MG63 (cell line): ENCODE measurements at regions not wholly inside any gene's neighbourhood (a gene's known extent, or its start where the extent isn't known, plus 50 kb on each side); places are given as distances from the start of the nearest gene placed in this dataset.
A peak's percentile ranks its signal among the peaks of the same experiment; 100 is the strongest.

Experiments
- DNase-seq: peaks from one replicate; pipeline ENCODE4 v3.0.0-alpha.2; 2020
- H3K27me3 ChIP-seq: fragments of 250-450 bp; sonication (Bioruptor Pico); 2 replicates; pipeline ENCODE4 v1.5.1; 2020; ENCODE audit warnings: mild to moderate bottlenecking, moderate library complexity
- H3K36me3 ChIP-seq: fragments of 250-450 bp; sonication (Bioruptor Pico); 2 replicates; pipeline ENCODE4 v1.5.1; 2020; ENCODE audit warnings: mild to moderate bottlenecking, moderate library complexity
- H3K4me3 ChIP-seq: fragments of 250-450 bp; sonication (Bioruptor Pico); 2 replicates; pipeline ENCODE4 v1.5.1; 2020; ENCODE audit warnings: mild to moderate bottlenecking, moderate library complexity
- H3K9me3 ChIP-seq: fragments of 250-450 bp; sonication (Bioruptor Pico); 2 replicates; pipeline ENCODE4 v1.5.1; 2020; ENCODE audit warnings: mild to moderate bottlenecking, moderate library complexity

GRCh38 chr14:85391455-85391854, 138.5 kb upstream of the FLRT2 start:
- Histone ChIP-seq H3K4me3 (no peak overlapping the region), H3K36me3 (no peaks in the 10 kb centered on the region), H3K27me3 (no peaks in the 10 kb centered on the region), H3K9me3 (no peaks in the 10 kb centered on the region)
- no peak for DNase-seq

- Histone ChIP-seq H3K27me3 (no peaks in the 10 kb centered on the region), H3K36me3 (no peaks in the 10 kb centered on the region), H3K4me3 (no peak overlapping the region), H3K9me3 (no peaks in the 10 kb centered on the region)
- DNase-seq, result no peak
Measured at GRCh38 chr14:85391892-85392291, 138.1 kb upstream of the FLRT2 start.

- no peaks in the 10 kb centered on the region for H3K9me3 ChIP-seq
- no peak overlapping the region for H3K4me3 ChIP-seq
- H3K27me3 ChIP-seq, result no peaks in the 10 kb centered on the region
- no peak for DNase-seq
- no peaks in the 10 kb centered on the region for H3K36me3 ChIP-seq
Measured at GRCh38 chr14:85399186-85399585, 130.8 kb upstream of the FLRT2 start.

- Histone ChIP-seq H3K36me3 (no peaks in the 10 kb centered on the region), H3K27me3 (no peaks in the 10 kb centered on the region), H3K9me3 (no peaks in the 10 kb centered on the region), H3K4me3 (no peak overlapping the region)
- DNase-seq, result no peak
Measured at GRCh38 chr14:85400678-85401077, 129.3 kb upstream of the FLRT2 start.

DNA sequence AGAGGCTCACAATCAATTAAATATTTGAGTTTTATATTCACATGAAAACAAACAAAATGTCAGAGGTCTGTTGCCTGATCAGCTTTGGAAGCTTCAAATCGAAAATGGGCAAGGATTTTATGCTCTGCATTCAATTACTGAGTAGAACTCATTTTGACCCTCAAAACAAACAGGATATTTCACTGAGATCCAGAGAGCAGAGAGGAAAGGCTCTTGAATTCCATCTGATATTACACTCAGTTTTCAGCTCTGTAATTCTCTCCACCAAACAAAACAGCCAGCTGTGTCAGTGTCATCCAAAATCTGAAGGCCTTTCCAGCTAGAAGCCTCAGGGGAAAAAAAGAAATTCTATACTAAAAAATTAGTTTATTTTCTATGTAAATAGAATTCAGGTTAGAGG, 128.6 kb upstream of the FLRT2 start:
- no peak overlapping the region for H3K4me3 ChIP-seq
- no peaks in the 10 kb centered on the region for H3K9me3 ChIP-seq
- no peaks in the 10 kb centered on the region for H3K27me3 ChIP-seq
- no peaks in the 10 kb centered on the region for H3K36me3 ChIP-seq
- DNase-seq, result no peak

- Histone ChIP-seq H3K27me3 (no peaks in the 10 kb centered on the region), H3K9me3 (no peaks in the 10 kb centered on the region), H3K36me3 (no peaks in the 10 kb centered on the region), H3K4me3 (no peak overlapping the region)
- no peak for DNase-seq
Measured at GRCh38 chr14:85402569-85403162, 127.3 kb upstream of the FLRT2 start.

DNA sequence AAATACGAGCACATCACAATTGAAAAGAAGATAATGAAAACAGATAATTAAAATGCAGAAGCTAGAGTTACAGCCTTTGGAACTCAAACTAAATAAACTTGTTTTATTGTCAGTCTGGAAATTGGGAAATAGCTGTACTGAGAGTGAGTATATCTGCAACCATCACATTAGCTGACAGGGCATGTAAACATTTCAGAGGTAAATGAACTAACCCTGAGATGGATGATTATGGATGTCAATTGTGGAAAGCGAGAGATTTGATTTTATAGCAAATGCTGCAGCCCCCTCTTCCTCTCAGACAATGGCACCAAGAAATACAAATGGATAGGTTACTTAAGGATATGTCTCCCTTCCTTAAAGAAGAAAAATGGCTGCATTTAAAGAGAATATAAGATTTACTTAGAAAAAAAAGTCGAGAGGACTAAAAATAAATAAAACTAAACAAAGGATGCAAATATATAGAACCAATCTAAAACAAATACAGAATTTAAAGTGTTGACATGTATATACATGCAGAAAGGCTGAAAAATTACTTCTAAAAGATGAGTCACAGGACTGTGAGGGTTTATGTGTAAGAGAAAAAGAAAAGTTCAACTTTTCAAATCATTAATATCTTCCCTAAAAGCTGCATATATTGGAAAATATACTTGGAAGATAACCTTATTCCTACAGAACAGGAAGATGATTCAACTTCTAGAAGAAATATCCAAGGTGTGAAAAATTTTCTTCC, 120.3 kb upstream of the FLRT2 start:
- H3K9me3 ChIP-seq, result no peaks in the 10 kb centered on the region
- H3K27me3 ChIP-seq, result no peaks in the 10 kb centered on the region
- DNase-seq, result no peak
- H3K4me3 ChIP-seq, result no peak overlapping the region
- H3K36me3 ChIP-seq, result no peaks in the 10 kb centered on the region

DNA sequence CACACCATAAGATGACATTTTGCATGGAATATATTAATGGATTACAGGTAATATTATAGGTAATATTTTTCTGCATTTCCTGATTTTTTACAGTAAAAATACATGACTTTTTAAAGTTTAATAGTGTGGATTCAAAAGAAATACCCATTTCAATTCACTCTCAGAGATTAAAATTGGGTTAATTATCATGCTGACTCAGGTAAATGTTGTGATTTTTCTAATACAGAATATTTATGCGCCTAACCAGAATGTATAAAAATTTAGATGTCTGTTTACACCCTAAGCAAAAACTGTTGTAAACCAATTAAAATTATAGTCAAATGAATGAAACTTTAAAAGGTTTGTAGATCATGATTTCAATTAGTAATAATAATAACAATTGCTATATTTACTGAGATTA, 117.2 kb upstream of the FLRT2 start:
- Histone ChIP-seq H3K36me3 (no peaks in the 10 kb centered on the region), H3K27me3 (no peaks in the 10 kb centered on the region), H3K9me3 (no peaks in the 10 kb centered on the region), H3K4me3 (no peak overlapping the region)
- DNase-seq, result no peak

DNA sequence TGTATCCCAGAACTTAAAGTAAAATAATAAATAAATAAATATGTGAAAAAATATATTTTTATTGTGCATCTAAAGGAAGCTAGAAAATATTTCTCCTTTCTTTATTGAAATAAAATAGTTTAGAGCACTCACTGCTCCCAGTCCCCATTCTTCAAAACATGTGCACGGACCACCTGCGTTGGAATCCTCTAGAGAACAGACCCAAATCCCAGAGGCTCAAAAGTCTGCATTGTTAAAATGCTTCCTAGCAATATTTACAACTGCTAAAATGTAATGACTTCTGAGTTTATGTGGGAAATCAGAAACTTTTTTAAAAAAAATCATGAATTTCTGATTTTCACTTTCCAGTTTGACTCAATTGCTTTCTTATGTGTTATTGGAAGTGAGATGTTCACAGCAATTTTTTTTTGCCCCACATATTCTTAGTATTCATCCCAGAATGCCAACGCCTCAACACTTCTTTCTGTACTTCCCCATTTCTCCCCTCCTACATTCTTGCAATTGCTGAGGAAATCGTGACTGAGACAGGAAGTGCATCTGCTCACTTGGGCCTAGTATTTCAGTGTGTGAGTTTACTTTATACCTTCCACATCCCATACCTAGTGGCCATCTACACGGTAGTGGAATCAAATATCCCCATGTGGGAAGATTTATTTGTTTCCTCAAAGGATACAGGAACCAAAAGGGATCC, 116.0 kb upstream of the FLRT2 start:
- no peak for DNase-seq
- H3K36me3 ChIP-seq, result no peaks in the 10 kb centered on the region
- no peaks in the 10 kb centered on the region for H3K9me3 ChIP-seq
- no peaks in the 10 kb centered on the region for H3K27me3 ChIP-seq
- no peak overlapping the region for H3K4me3 ChIP-seq

DNA sequence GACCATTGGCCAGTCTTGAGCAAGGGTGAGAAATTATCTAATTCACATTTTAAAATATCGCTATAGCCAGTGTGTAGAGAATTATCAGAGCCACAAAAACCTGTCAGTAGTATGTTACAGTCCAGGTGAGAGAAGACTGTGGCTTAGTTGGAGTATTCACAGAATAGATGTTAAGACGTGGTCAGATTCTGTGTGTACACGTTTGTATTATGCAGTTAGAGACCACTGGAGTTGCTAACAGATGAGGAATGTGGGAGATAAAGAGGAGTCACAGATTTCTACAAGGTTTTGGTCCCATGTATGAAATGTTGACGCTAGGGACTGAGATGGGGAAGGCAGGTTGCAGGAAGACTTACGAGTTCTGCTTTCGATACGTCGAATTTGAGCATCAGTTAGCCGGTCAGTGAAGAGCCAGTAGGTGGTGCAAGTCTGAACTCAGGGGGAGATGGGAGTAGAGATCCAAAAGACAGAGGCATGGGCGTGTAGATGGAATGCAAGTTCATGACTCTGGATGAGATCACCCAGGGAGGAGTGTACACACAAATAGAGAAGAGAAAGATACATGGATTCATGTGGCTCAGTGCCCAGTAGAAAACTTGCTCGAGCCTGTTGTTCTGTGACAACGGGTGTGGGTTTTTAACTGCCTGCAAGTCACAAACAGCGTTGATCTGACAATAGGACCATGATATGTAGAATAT, 114.8 kb upstream of the FLRT2 start:
- no peaks in the 10 kb centered on the region for H3K27me3 ChIP-seq
- no peaks in the 10 kb centered on the region for H3K9me3 ChIP-seq
- H3K4me3 ChIP-seq, result no peak overlapping the region
- peak; percentile 78 for DNase-seq
- H3K36me3 ChIP-seq, result no peaks in the 10 kb centered on the region

DNA sequence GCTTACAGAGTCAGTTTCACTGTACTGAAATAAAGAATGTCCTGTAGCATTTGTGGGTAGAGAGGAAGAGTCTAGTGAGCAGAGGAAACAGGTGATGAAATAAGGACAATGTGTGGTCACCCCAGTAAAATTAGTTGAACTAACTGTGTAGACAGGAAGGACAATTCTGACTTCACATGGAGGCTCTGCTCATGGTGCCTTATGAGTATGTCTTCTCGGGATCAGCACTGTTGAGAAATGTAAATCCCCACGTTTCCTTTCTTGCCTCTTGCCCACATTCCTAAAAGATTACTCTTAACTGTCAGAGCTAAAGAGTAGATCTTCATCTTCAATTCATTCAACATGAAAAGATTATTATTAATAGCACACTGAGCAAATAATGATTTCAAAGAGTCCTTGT, 113.2 kb upstream of the FLRT2 start:
- Histone ChIP-seq H3K9me3 (no peaks in the 10 kb centered on the region), H3K4me3 (no peak overlapping the region), H3K36me3 (no peaks in the 10 kb centered on the region), H3K27me3 (no peaks in the 10 kb centered on the region)
- DNase-seq, result peak; percentile 18

GRCh38 chr14:85417396-85417795, 112.5 kb upstream of the FLRT2 start:
- DNase-seq, result no peak

GRCh38 chr14:85418721-85419120, 111.2 kb upstream of the FLRT2 start:
- no peaks in the 10 kb centered on the region for H3K9me3 ChIP-seq
- no peaks in the 10 kb centered on the region for H3K27me3 ChIP-seq
- no peaks in the 10 kb centered on the region for H3K36me3 ChIP-seq
- H3K4me3 ChIP-seq, result no peak overlapping the region
- no peak for DNase-seq

More at GRCh38 chr14:85417396-85417795, 112.5 kb upstream of the FLRT2 start:
- Histone ChIP-seq H3K36me3 (no peaks in the 10 kb centered on the region), H3K4me3 (no peak overlapping the region), H3K9me3 (no peaks in the 10 kb centered on the region), H3K27me3 (no peaks in the 10 kb centered on the region)

DNA sequence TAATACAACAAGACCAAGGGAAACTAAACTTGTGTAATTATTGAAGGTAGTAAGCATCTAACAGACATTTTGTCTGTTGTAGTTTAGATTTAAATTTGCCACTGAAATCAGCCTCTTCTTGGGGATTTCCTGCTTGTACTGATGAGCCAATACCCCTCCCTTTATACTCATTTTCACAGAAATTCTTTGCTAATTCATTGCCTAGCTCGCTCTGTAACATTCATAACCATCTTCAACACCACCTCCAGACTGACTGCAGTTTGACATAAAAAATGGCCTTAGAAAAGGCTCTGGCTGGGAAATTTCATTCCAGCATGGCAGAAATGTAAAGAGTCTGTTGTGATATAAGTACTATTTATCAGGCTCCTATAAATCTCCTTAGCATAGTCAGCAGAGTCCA, 109.7 kb upstream of the FLRT2 start:
- no peaks in the 10 kb centered on the region for H3K36me3 ChIP-seq
- H3K9me3 ChIP-seq, result no peaks in the 10 kb centered on the region
- H3K27me3 ChIP-seq, result no peaks in the 10 kb centered on the region
- no peak for DNase-seq
- H3K4me3 ChIP-seq, result no peak overlapping the region

DNA sequence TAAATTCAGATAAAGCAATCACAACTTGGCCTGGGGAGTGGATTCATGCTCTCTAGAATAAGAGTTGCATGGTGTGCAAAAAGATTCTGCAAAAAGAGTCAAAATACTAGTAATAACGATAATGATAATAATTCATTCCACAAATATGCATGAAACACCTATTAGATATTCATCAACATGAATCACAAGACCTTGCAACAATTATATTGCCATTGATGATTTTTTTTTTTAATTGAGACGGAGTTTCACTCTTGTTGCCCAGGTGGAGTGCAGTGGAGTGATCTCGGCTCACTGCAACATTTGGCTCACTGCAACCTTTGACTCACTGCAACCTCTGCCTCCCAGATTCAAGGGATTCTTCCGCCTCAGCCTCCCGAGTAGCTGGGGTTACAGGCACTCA, 109.2 kb upstream of the FLRT2 start:
- DNase-seq, result no peak
- no peaks in the 10 kb centered on the region for H3K9me3 ChIP-seq
- no peaks in the 10 kb centered on the region for H3K27me3 ChIP-seq
- H3K36me3 ChIP-seq, result no peaks in the 10 kb centered on the region
- H3K4me3 ChIP-seq, result no peak overlapping the region

DNA sequence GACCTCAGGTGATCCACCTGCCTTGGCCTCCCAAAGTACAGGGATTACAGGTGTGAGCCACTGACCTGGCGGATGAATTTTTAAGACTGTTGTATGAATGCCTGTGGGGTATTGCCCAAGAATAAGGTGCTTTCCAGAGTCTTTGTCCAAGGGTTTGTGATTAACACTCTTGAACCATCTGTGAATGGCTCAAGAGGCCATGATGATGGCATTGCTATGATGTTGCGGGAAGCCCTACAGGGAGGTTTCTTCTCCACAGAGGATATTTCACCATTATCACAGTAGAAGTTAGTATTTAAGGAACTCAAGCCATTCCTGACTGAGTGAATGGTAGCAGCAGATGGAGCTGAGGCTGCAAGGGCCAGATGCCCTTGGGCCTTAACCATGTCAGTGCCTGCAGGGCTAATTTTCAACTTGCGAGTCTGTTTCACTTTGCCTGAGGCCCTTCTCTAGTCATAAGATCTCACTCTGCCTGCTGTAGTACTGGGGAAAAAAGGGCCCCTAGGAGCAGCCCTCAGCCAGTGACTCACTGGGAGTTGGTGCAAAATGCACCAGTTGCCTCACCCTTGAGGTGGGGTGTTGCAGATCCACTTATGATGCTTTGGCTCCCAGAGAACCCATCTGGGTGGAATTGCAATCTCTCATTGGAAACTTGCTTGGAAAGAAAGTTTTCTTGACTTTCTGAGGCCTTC, 108.6 kb upstream of the FLRT2 start:
- Histone ChIP-seq H3K9me3 (no peaks in the 10 kb centered on the region), H3K4me3 (no peak overlapping the region), H3K27me3 (no peaks in the 10 kb centered on the region), H3K36me3 (no peaks in the 10 kb centered on the region)
- no peak for DNase-seq

GRCh38 chr14:85423889-85424288, 106.1 kb upstream of the FLRT2 start:
- Histone ChIP-seq H3K27me3 (no peaks in the 10 kb centered on the region), H3K9me3 (no peaks in the 10 kb centered on the region), H3K36me3 (no peaks in the 10 kb centered on the region), H3K4me3 (no peak overlapping the region)
- no peak for DNase-seq
